ENCODE measurements at regions not wholly inside any gene's neighbourhood (a gene's known extent, or its start where the extent isn't known, plus 50 kb on each side); places are given as distances from the start of the nearest gene placed in this dataset.
A peak's percentile ranks its signal among the peaks of the same experiment; 100 is the strongest.

DNA sequence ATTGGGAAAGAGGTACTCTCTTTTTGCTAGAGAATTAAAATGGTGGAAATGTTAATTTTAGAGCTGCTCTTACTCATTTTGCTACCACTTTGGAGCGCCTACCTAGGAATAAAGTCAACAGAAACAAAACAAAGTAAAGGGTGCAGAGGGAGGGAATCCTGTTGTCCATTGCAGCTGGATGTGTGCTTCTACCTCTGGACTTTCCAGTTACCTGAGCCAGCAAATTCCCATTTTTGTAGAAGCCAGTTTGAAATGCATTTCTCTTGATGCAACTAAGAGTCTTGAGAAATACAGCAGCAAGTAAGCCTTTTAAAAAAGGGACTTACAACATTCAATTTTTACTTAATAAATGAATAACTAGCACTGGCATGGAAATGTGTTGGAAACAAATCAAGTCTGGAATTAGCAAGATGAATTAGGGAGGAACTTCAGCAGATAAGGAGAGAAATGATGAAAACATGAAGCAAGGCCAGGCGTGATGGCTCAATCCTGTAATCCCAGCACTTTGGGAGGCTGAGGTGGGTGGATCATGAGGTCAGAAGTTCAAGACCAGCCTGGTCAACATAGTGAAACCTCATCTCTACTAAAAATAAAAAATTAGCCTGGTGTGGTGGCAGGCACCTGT lies 113.5 kb upstream of the CTTNBP2 start:
- Histone ChIP-seq H3K27me3 (ENCODE audit: low read depth, low read length) (no peaks in the 10 kb centered on the region), H3K4me3 (ENCODE audit: low read length) (no peak overlapping the region), H3K36me3 (replicated peaks; ENCODE audit: low read depth, low read length) (no peaks in the 10 kb centered on the region), H4K20me1 (ENCODE audit: insufficient read depth, low read length) (no peaks in the 10 kb centered on the region), H3K79me2 (ENCODE audit: low read length) (no peaks in the 10 kb centered on the region), H3K9ac (ENCODE audit: low read length) (no peak overlapping the region), H2AFZ (ENCODE audit: low read depth, low read length) (no peak overlapping the region), H3K9me3 (ENCODE audit: insufficient read depth, low read length) (0 out of 2 replicates have a peak, but pooled peaks cover 3% of the 10 kb centered on the region), H3K4me1 (ENCODE audit: low read length) (no peaks in the 10 kb centered on the region), H3K27ac (ENCODE audit: low read length) (no peak overlapping the region), H3K4me2 (ENCODE audit: low read length) (no peak overlapping the region)
- TF ChIP-seq, protein P1, sequence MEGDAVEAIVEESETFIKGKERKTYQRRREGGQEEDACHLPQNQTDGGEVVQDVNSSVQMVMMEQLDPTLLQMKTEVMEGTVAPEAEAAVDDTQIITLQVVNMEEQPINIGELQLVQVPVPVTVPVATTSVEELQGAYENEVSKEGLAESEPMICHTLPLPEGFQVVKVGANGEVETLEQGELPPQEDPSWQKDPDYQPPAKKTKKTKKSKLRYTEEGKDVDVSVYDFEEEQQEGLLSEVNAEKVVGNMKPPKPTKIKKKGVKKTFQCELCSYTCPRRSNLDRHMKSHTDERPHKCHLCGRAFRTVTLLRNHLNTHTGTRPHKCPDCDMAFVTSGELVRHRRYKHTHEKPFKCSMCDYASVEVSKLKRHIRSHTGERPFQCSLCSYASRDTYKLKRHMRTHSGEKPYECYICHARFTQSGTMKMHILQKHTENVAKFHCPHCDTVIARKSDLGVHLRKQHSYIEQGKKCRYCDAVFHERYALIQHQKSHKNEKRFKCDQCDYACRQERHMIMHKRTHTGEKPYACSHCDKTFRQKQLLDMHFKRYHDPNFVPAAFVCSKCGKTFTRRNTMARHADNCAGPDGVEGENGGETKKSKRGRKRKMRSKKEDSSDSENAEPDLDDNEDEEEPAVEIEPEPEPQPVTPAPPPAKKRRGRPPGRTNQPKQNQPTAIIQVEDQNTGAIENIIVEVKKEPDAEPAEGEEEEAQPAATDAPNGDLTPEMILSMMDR (IDR thresholded peaks at IDR 0.05; ENCODE audit: low read depth, low read length): no peak
- TF ChIP-seq EZH2phosphoT487 (IDR thresholded peaks at IDR 0.05; ENCODE audit: low read depth): no peak

DNA sequence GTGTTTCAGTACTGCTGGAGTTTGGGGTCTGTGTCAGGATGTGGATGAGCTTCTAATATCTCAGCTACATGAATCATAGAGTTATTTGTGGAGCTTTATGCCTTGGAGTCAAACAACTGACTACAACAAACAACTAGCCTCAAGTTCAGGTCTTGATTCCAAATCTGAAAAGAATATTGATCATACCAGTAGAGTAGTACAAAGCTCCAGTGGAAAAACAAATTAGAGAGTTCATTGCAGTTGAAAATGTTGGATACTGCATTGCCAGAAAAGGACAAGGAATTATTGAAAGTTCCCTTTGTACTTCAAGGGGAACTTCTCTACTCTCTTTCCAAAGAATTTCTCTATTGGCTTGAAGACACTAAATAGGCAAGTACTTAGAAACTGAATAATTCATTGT lies 117.6 kb upstream of the CTTNBP2 start:
- no peaks in the 10 kb centered on the region for H4K20me1 ChIP-seq (ENCODE audit: insufficient read depth, low read length)
- no peaks in the 10 kb centered on the region for H3K27me3 ChIP-seq (ENCODE audit: low read depth, low read length)
- no peak for TF ChIP-seq EZH2phosphoT487 (IDR thresholded peaks at IDR 0.05; ENCODE audit: low read depth)
- TF ChIP-seq, protein P1 (IDR thresholded peaks at IDR 0.05; ENCODE audit: low read depth, low read length): no peak
- H2AFZ ChIP-seq (ENCODE audit: low read depth, low read length): no peak overlapping the region
- H3K4me2 ChIP-seq (ENCODE audit: low read length): no peak overlapping the region
- no peak overlapping the region for H3K4me3 ChIP-seq (ENCODE audit: low read length)
- no peaks in the 10 kb centered on the region for H3K9me3 ChIP-seq (ENCODE audit: insufficient read depth, low read length)
- H3K27ac ChIP-seq (ENCODE audit: low read length): no peak overlapping the region
- no peaks in the 10 kb centered on the region for H3K36me3 ChIP-seq (replicated peaks; ENCODE audit: low read depth, low read length)
- H3K9ac ChIP-seq (ENCODE audit: low read length): no peak overlapping the region
- H3K4me1 ChIP-seq (ENCODE audit: low read length): peaks cover 27% of the 10 kb centered on the region
- H3K79me2 ChIP-seq (ENCODE audit: low read length): no peaks in the 10 kb centered on the region

DNA sequence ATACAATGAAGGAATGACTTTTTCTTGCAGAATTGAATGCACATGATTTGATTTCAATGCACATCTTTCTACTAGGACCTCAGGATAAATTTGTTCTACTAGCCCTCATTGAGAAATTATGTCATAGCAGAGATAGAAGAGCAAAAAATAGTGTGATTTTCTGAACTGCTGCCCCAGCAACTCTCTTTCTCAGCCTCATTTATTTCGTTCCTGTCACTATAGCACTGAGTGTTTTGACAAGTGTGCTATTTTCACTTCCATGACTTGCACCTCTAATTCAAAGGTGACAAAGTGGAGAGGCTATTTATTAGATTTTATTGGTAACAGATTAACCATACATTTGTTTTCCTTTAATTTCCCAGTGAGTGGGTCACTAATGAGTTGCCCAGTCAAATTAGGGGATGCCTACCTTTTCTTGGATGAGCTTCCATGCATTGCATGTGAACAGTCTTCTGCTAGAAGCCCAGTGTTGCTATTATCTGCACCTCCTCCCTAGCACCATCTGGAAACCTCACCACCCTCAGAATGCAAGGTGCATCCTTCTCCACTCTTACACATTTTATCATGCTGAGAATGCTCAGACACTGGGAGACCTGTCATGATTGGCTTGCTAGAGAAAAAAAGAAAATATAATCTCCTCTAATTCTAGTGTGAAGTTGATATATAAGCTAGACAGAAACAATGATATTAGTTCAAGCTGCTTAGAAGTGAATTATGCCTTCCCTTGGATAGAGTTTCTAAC lies 119.6 kb upstream of the CTTNBP2 start:
- H3K4me2 ChIP-seq (ENCODE audit: low read length): no peak overlapping the region
- no peak overlapping the region for H2AFZ ChIP-seq (ENCODE audit: low read depth, low read length)
- no peak overlapping the region for H3K9ac ChIP-seq (ENCODE audit: low read length)
- peaks cover 9% of the 10 kb centered on the region; the same call in 1 of the 2 replicates for H3K9me3 ChIP-seq (ENCODE audit: insufficient read depth, low read length)
- H4K20me1 ChIP-seq (ENCODE audit: insufficient read depth, low read length): no peaks in the 10 kb centered on the region
- TF ChIP-seq EZH2phosphoT487 (IDR thresholded peaks at IDR 0.05; ENCODE audit: low read depth): no peak
- TF ChIP-seq, protein P1 (IDR thresholded peaks at IDR 0.05; ENCODE audit: low read depth, low read length): no peak
- no peaks in the 10 kb centered on the region for H3K27me3 ChIP-seq (ENCODE audit: low read depth, low read length)
- peaks cover 17% of the 10 kb centered on the region for H3K36me3 ChIP-seq (replicated peaks; ENCODE audit: low read depth, low read length)
- peaks cover 39% of the 10 kb centered on the region for H3K4me1 ChIP-seq (ENCODE audit: low read length)
- H3K27ac ChIP-seq (ENCODE audit: low read length): no peak overlapping the region
- H3K4me3 ChIP-seq (ENCODE audit: low read length): no peak overlapping the region
- H3K79me2 ChIP-seq (ENCODE audit: low read length): no peaks in the 10 kb centered on the region

DNA sequence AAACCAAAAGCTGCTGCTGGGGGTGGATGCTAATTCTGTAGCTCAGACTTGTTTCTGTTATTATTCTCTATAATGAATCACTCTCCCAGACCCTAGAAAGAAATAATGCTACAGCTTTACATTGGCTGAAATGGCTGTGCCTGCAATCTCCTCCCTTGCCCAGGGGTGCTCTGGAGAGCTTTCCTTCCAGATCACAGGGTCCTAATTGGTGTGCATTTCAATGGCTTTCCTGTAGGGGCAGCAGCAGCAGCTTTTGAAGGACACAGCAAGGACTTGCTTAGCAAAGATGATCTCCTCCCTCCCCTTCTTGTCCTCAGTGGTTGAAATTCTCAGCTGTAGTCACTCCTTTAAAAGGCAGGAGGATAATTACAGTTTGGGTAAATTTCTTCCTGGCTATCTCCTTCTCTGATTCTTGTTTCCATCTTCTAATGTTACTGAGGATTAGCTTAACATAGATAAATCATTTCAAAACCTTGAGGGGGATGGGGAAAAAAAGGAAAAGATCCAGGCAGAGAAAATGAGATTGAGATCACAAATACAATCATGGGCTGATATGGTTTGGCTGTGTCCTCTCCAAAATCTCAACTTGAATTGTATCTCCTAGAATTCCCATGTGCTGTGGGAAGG lies 120.2 kb upstream of the CTTNBP2 start:
- H3K36me3 ChIP-seq (replicated peaks; ENCODE audit: low read depth, low read length): peaks cover 21% of the 10 kb centered on the region
- H2AFZ ChIP-seq (ENCODE audit: low read depth, low read length): peak overlapping the region; percentile 69; the same call in 1 of the 2 replicates
- no peak overlapping the region for H3K4me3 ChIP-seq (ENCODE audit: low read length)
- H4K20me1 ChIP-seq (ENCODE audit: insufficient read depth, low read length): no peaks in the 10 kb centered on the region
- H3K9ac ChIP-seq (ENCODE audit: low read length): no peak overlapping the region
- no peaks in the 10 kb centered on the region for H3K79me2 ChIP-seq (ENCODE audit: low read length)
- H3K27me3 ChIP-seq (ENCODE audit: low read depth, low read length): no peaks in the 10 kb centered on the region
- H3K27ac ChIP-seq (ENCODE audit: low read length): 0 out of 2 replicates have a peak overlapping the region, but pooled peaks have one; percentile 6
- TF ChIP-seq EZH2phosphoT487 (IDR thresholded peaks at IDR 0.05; ENCODE audit: low read depth): no peak
- TF ChIP-seq, protein P1 (IDR thresholded peaks at IDR 0.05; ENCODE audit: low read depth, low read length): peak; percentile 61
- peaks cover 11% of the 10 kb centered on the region; the same call in 1 of the 2 replicates for H3K9me3 ChIP-seq (ENCODE audit: insufficient read depth, low read length)
- H3K4me2 ChIP-seq (ENCODE audit: low read length): no peak overlapping the region
- H3K4me1 ChIP-seq (ENCODE audit: low read length): peaks cover 39% of the 10 kb centered on the region

Data from OCI-LY3 (cell line).